Skeletal muscle satellite cell (primary cell): ENCODE measurements at regions not wholly inside any gene's neighbourhood (a gene's known extent, or its start where the extent isn't known, plus 50 kb on each side); places are given as distances from the start of the nearest gene placed in this dataset.

Experiments used
- H3K27me3 ChIP-seq: 2 replicates; pipeline ENCODE4 v1.7.0; 2013; ENCODE audit warnings: low read length; ENCODE audit not compliant: control insufficient read depth, insufficient read depth
- H3K36me3 ChIP-seq: 2 replicates; pipeline ENCODE4 v1.7.0; 2013; ENCODE audit warnings: mild to moderate bottlenecking, control low read depth, low read length; ENCODE audit not compliant: insufficient read depth
- H3K4me1 ChIP-seq: 2 replicates; pipeline ENCODE4 v1.7.0; 2013; ENCODE audit warnings: low read length; ENCODE audit not compliant: control insufficient read depth, insufficient read depth
- H3K4me2 ChIP-seq: 2 replicates; pipeline ENCODE4 v1.7.0; 2013; ENCODE audit warnings: mild to moderate bottlenecking, low read length
- H3K4me3 ChIP-seq: 2 replicates; pipeline ENCODE4 v1.7.0; 2013; ENCODE audit warnings: low read length
- H3K9ac ChIP-seq: 2 replicates; pipeline ENCODE4 v1.7.0; 2013; ENCODE audit warnings: mild to moderate bottlenecking, low read depth, low read length, moderate library complexity
- H3K9me3 ChIP-seq: replicated peaks from 2 replicates; pipeline ENCODE4 v1.7.0; 2013; ENCODE audit warnings: mild to moderate bottlenecking, control low read depth, low read length

DNA sequence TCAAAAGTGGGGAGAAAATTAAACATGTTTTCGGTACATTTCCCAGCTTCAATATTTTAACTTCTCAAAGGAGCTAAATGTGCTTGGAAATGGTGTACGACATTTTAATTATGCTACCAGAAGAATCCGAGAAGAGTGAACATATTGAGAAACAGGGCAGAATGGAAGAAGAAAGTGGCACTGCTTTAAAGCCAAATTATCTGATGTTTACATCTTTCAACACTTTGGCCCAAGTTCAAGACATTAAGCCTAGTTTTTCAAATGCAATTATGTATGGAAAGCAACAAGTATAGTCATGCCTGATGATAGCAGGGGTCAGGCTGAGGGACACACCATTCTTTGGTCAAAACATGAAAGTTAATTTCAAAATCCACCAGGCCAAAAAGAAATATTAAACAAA, 577.9 kb upstream of the ZFP42 start:
- Histone ChIP-seq H3K9me3 (no peaks in the 10 kb centered on the region), H3K27me3 (no peaks in the 10 kb centered on the region), H3K4me3 (no peak overlapping the region), H3K4me1 (no peaks in the 10 kb centered on the region), H3K36me3 (no peaks in the 10 kb centered on the region), H3K9ac (no peak overlapping the region), H3K4me2 (no peak overlapping the region)

DNA sequence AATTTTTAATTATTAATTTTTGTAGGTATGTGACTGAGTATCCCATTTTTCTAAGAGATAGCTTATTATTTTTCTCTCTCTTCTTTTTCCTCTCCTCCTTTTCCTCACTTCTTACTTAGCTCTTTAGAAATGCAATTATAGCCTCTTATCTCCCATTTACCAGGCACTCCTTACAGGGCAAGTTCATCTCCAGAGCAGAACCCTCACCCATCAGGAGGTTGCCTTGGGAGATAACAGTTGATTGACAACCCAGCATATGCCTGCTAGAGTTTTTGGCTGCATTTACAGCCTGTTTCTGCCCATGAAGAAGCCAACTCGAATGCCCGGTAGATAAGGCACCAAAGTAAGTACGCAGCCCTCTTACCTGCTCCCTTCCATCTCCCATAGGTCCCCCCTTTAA, 572.9 kb upstream of the ZFP42 start:
- no peak overlapping the region for H3K9ac ChIP-seq
- H3K4me1 ChIP-seq = peaks cover 7% of the 10 kb centered on the region
- H3K9me3 ChIP-seq = no peaks in the 10 kb centered on the region
- no peaks in the 10 kb centered on the region for H3K27me3 ChIP-seq
- H3K36me3 ChIP-seq = no peaks in the 10 kb centered on the region
- no peak overlapping the region for H3K4me2 ChIP-seq
- H3K4me3 ChIP-seq = no peak overlapping the region

DNA sequence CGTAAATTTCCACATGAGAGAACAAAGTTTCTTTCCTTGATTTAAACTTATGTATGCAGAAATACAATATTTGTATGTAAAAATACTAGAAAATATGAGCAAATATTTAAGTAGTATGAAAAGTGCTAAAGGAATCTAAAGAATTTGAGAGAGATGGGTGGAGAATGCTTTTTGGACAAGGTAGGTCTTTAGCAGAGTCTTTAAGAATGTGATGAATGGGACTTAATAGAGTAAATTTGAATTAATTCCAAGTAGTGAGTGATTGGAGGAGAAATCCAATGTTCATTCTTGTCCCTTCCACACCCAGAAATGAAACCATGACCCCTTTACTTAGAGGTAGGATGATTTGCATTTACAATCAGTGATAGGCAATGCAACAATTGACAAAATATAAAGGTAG, 570.9 kb upstream of the ZFP42 start:
- H3K9me3 ChIP-seq = no peaks in the 10 kb centered on the region
- H3K9ac ChIP-seq = no peak overlapping the region
- no peak overlapping the region for H3K4me3 ChIP-seq

DNA sequence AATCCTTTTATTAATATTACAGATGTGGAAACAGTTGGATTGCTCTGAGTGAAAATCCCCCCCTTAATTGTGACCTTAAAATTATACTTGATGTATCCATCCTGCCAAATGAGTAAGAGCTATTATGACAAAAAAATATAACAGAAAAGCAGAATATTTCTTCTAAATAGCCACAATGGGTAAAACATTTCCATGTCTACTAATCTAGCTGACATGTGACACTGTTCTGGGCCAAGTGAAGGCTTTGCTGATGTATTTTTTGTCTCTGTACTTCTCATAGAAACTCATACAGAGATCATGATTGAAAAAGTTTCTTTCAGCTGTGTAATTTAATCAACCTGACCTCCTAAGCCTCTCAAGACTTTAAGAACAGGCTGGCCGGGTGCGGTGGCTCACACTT, 569.1 kb upstream of the ZFP42 start:
- Histone ChIP-seq H3K4me2 (no peak overlapping the region), H3K36me3 (no peaks in the 10 kb centered on the region), H3K4me3 (no peak overlapping the region), H3K27me3 (no peaks in the 10 kb centered on the region), H3K9ac (no peak overlapping the region), H3K9me3 (no peaks in the 10 kb centered on the region), H3K4me1 (peaks cover 7% of the 10 kb centered on the region)

More for the DNA sequence above, 570.9 kb upstream of the ZFP42 start:
- Histone ChIP-seq H3K4me1 (peaks cover 7% of the 10 kb centered on the region), H3K27me3 (no peaks in the 10 kb centered on the region), H3K4me2 (no peak overlapping the region), H3K36me3 (no peaks in the 10 kb centered on the region)

DNA sequence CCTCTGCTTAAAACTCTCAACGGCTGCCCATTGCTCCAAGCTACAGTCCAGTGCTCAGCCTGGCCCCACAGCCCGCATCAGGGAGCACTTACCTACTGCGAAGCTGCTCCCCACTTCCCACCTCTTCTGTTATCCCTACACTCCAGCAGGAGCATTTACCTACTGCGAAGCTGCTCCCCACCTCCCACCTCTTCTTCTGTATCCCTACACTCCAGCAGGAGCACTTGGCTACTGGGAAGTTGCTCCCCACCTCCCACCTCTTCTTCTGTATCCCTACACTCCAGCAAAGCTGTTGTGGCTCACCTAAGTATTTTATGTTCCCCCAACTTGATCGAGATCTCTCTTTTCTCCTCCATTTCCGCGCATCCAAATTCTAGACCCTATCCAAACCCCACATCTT, 563.3 kb upstream of the ZFP42 start:
- H3K4me3 ChIP-seq = no peak overlapping the region
- no peak overlapping the region for H3K4me2 ChIP-seq
- H3K27me3 ChIP-seq = no peaks in the 10 kb centered on the region
- no peak overlapping the region for H3K9ac ChIP-seq
- H3K4me1 ChIP-seq = no peaks in the 10 kb centered on the region
- H3K36me3 ChIP-seq = no peaks in the 10 kb centered on the region
- no peaks in the 10 kb centered on the region for H3K9me3 ChIP-seq

DNA sequence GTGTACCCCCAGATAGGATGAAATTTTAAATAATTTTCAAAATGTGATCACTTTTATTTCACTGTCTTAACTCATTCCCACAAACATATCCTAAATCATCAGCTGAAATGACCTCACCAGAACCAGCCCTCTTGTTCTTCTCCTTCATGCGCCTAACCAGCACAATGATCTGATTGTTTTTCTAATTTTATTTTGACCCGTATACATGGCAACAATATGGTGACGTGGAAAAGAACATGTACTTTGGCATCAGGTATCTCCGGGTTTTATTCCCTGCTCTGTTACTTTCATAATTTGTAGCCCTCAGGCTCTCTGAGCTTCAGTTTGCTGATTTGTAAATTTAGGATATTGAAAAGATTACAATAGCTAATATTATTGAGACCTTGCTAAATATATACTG, 562.4 kb upstream of the ZFP42 start:
- Histone ChIP-seq H3K36me3 (no peaks in the 10 kb centered on the region), H3K4me3 (no peak overlapping the region), H3K27me3 (no peaks in the 10 kb centered on the region), H3K9ac (no peak overlapping the region), H3K4me1 (no peaks in the 10 kb centered on the region), H3K4me2 (no peak overlapping the region), H3K9me3 (no peaks in the 10 kb centered on the region)

DNA sequence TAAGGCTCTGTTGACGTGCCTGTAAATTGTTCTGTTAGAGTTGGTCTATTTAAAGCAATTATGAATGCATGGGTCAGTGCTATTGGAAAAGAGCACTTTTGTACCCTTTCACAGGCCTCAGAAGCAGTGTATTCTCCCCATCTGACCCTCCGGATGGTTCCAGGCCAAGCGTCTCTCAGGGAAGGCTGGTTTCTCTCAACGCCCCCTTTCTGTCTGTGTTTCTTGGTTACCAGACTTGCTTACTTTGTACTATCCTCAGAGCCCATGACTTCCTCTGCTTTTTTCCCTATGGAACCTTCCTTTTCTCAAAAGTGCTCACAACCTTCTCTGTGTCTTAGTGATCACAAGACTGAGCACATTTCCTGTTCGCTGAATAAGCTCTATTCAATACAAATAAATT, 559.3 kb upstream of the ZFP42 start:
- Histone ChIP-seq H3K4me2 (no peak overlapping the region), H3K4me3 (no peak overlapping the region), H3K9me3 (no peaks in the 10 kb centered on the region), H3K36me3 (no peaks in the 10 kb centered on the region), H3K9ac (no peak overlapping the region), H3K4me1 (no peaks in the 10 kb centered on the region), H3K27me3 (no peaks in the 10 kb centered on the region)

DNA sequence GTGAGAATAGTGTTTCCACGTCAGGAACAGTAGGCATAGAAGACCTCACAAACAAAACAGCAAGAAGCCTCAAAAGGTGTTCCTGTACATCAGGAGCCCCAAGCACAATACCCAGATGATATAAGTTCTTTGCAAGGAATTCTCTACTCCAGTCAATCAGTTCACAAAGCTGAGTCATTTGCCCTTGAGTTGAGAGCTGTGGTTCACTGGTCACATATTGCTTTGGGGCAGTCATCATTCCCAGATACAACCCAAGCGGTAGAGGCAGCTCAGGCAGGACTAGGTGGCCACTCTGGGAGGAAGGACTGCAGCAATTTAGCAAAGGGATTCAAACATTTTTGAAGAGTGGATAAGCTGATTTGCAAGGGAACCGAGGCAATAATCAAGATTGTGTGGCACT, 551.5 kb upstream of the ZFP42 start:
- Histone ChIP-seq H3K4me1 (no peaks in the 10 kb centered on the region), H3K9ac (no peak overlapping the region), H3K4me2 (no peak overlapping the region), H3K36me3 (no peaks in the 10 kb centered on the region), H3K4me3 (no peak overlapping the region), H3K9me3 (no peaks in the 10 kb centered on the region), H3K27me3 (no peaks in the 10 kb centered on the region)

DNA sequence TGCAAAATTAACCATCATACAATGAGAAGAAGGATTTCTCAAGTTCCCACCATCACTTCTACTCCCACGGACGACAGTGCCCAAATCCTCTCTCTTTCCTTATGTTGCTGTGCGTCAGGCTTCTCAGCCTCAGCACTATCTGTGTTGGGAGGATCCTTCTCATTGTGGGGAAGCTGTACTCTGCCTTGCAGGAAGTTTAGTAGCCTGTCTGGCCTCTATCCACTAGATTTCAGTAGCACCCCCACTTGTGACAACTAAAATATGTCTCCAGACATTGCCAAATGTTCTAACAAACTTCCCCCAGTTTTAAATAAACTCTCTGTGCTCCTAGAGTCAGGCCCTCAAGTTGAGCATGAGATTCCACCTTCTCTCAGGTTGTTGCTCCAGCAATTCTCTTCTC, 545.9 kb upstream of the ZFP42 start:
- Histone ChIP-seq H3K4me2 (no peak overlapping the region), H3K27me3 (no peaks in the 10 kb centered on the region), H3K4me3 (no peak overlapping the region), H3K9ac (no peak overlapping the region), H3K9me3 (no peaks in the 10 kb centered on the region), H3K4me1 (no peaks in the 10 kb centered on the region), H3K36me3 (no peaks in the 10 kb centered on the region)

DNA sequence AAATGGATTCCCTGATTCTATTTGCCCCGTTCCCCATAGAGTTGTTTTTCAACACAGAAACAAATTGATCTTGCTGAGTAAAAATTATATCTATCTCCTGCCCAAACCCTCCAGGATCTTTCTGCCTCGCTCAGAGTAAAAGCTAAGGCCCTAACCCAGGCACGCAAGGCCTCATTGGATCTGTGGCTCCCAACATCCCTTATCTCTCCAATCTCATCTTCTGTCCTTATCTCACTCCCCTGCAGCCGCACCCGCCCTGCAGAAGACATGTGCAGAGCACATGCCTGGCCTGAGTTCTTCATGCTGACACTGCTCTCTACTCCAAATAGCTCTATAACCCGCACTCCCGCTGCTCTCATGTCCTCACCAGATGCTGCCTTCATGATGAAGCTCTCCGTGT, 543.8 kb upstream of the ZFP42 start:
- no peaks in the 10 kb centered on the region for H3K27me3 ChIP-seq
- H3K4me3 ChIP-seq = no peak overlapping the region
- no peaks in the 10 kb centered on the region for H3K36me3 ChIP-seq
- H3K9ac ChIP-seq = no peak overlapping the region
- no peaks in the 10 kb centered on the region for H3K4me1 ChIP-seq
- no peaks in the 10 kb centered on the region for H3K9me3 ChIP-seq
- no peak overlapping the region for H3K4me2 ChIP-seq

DNA sequence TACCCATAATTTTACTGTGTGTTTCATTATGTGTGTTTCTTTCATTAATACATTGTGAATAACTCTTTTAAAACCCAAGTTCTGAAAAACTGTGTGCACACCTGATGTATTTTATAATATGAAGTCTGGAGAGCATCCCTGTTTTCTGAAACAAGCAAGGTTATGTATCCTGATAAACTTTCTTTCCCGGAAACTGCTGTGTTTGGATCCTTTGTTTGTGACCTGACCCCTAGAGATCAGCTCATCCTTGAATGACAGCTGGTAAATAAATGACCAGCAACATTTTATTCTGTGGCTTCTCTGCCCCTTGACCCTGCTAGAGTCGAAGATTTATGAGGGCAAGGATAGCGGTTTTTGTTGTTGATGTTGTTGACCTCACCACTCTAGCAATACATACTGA, 535.6 kb upstream of the ZFP42 start:
- Histone ChIP-seq H3K4me1 (no peaks in the 10 kb centered on the region), H3K9ac (no peak overlapping the region), H3K9me3 (no peaks in the 10 kb centered on the region), H3K36me3 (no peaks in the 10 kb centered on the region), H3K27me3 (no peaks in the 10 kb centered on the region), H3K4me3 (no peak overlapping the region), H3K4me2 (no peak overlapping the region)

DNA sequence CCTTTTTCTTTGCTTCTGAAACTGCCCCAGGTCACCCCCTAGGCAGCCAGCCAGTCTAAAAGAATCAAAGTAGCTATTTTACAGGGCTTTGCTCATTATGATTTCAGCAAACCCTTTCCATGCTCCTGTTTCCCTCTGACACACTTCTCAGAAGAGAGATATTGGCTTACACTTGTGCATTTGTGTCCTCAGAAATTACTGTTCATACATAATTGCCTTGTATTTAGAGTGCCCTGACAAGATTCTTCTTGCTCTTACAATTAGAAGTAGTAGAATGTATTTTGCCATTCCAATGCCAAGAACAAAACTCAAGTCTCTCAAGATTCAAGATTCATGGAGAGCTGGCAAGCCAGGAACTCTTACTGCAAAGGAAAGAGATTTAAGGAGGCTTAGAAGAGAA, 531.0 kb upstream of the ZFP42 start:
- no peaks in the 10 kb centered on the region for H3K27me3 ChIP-seq
- H3K4me2 ChIP-seq = no peak overlapping the region
- no peaks in the 10 kb centered on the region for H3K36me3 ChIP-seq
- H3K9ac ChIP-seq = no peak overlapping the region
- H3K4me3 ChIP-seq = no peak overlapping the region
- H3K4me1 ChIP-seq = no peaks in the 10 kb centered on the region
- H3K9me3 ChIP-seq = no peaks in the 10 kb centered on the region

DNA sequence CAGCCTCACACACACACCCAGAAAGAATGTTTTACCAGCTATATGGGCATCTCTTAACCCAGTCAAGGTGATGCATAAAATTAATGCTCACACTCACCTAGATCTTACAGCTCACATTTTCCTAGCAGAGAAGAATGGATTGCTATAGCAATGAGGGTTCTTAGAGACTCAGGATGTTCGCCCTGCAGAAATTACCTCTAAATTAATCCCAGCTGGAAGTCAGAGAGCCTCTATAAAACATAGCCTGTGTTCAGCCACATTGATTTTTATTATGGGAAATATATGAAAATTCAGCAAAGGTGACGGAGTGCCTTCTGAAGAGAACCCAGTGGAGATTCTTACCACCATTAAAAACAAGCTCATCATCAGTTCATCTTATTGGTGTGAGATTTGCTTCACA, 528.3 kb upstream of the ZFP42 start:
- Histone ChIP-seq H3K27me3 (no peaks in the 10 kb centered on the region), H3K4me1 (no peaks in the 10 kb centered on the region), H3K9ac (no peak overlapping the region), H3K4me2 (no peak overlapping the region), H3K4me3 (no peak overlapping the region), H3K36me3 (no peaks in the 10 kb centered on the region), H3K9me3 (no peaks in the 10 kb centered on the region)
